SK-N-MC (cell line): ENCODE measurements at regions not wholly inside any gene's neighbourhood (a gene's known extent, or its start where the extent isn't known, plus 50 kb on each side); places are given as distances from the start of the nearest gene placed in this dataset.
"Not testable (repeated sequence)": the region's sequence is repeated elsewhere in the genome, so short reads cannot be mapped to it uniquely, and the experiment has no call there.

Source experiments
- DNase-seq: peaks from one replicate; pipeline ENCODE4 v3.0.0-alpha.2; 2011; ENCODE audit warnings: low read depth, low spot score
- H3K27ac ChIP-seq: fragments of 200-600 bp; sonication (generic); 2 replicates; pipeline ENCODE4 v1.5.1; 2016; ENCODE audit warnings: mixed run types
- H3K36me3 ChIP-seq: fragments of 200-600 bp; sonication (generic); 2 replicates; pipeline ENCODE4 v1.6.1; 2017; ENCODE audit warnings: antibody characterized with exemption, low read length, mixed read lengths; ENCODE audit not compliant: insufficient read depth
- H3K4me3 ChIP-seq: fragments of 200-600 bp; sonication (generic); 2 replicates; pipeline ENCODE4 v1.5.1; 2016
- H3K9ac ChIP-seq: fragments of 200-600 bp; sonication (generic); 2 replicates; pipeline ENCODE4 v1.8.0; 2017; ENCODE audit warnings: mixed run types, mixed read lengths; ENCODE audit not compliant: insufficient read length
- H3K9me3 ChIP-seq: fragments of 200-600 bp; sonication (generic); 2 replicates; pipeline ENCODE4 v1.6.1; 2017; ENCODE audit warnings: low read depth, mild to moderate bottlenecking, antibody characterized with exemption, low read length, moderate library complexity, mixed read lengths
- EZH2 ChIP-seq: fragments of 200-600 bp; sonication (generic); IDR thresholded peaks from one replicate; pipeline ENCODE4 v1.6.1; 2017; ENCODE audit warnings: antibody characterized with exemption
- FOXP2 ChIP-seq: optimal IDR thresholded peaks from 2 replicates; pipeline ENCODE3; 2011; ENCODE audit warnings: mild to moderate bottlenecking, moderate library complexity; ENCODE audit not compliant: insufficient read depth; ENCODE audit errors: extremely low read length, control extremely low read depth
- POLR2AphosphoS5 ChIP-seq: IDR thresholded peaks from 2 replicates; pipeline ENCODE4 v1.6.1; 2012; ENCODE audit warnings: mild to moderate bottlenecking, low read depth, low read length, borderline replicate concordance

DNA sequence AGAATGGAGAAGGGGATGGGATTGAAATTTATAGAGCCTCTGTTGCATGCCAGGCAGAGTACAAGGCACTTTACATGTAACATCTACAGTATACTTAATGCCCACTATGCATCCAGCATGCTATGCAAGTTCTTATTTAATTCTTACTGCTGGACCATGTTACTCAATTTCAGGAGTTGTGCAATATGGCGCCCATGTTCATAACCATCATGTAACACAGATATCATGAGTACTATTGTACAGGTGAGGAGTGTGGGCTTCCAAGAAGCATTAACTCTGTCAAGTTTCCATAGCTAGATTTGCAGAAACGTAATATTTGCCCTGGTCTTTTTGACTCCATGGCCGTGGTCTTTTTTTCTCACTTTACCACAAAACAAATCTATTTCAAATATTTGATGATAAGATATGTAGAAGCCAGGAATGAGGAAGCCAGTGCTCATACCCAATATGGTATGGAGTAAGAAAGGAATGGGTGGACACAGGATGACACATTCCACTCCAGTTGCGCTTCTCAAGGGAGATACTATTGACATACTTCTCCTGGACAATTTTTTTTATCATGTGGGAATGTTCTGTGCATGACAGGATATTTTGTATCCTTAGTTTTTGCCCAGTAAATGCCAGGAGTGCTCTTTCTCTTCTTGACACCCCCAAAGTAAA is 191.8 kb downstream of the C12orf75 start:
- Histone ChIP-seq H3K27ac (no peak overlapping the region), H3K9me3 (no peaks in the 10 kb centered on the region), H3K4me3 (no peak overlapping the region), H3K36me3 (no peaks in the 10 kb centered on the region), H3K9ac (no peak overlapping the region)
- TF ChIP-seq POLR2AphosphoS5 = no peak
- TF ChIP-seq FOXP2 = no peak
- no peak for TF ChIP-seq EZH2
- no peak for DNase-seq

- H3K36me3 ChIP-seq = no peaks in the 10 kb centered on the region
- no peaks in the 10 kb centered on the region for H3K9me3 ChIP-seq
- no peak overlapping the region for H3K27ac ChIP-seq
- no peak for DNase-seq
- no peak overlapping the region for H3K4me3 ChIP-seq
- TF ChIP-seq FOXP2 (no peak), EZH2 (no peak), POLR2AphosphoS5 (no peak)
- H3K9ac ChIP-seq = no peak overlapping the region
Measured at GRCh38 chr12:105523164-105524057, 192.9 kb downstream of the C12orf75 start.

- no peaks in the 10 kb centered on the region for H3K36me3 ChIP-seq
- no peaks in the 10 kb centered on the region for H3K9me3 ChIP-seq
- no peak overlapping the region for H3K9ac ChIP-seq
- TF ChIP-seq POLR2AphosphoS5 (no peak), FOXP2 (no peak), EZH2 (no peak)
- no peak overlapping the region for H3K27ac ChIP-seq
- no peak for DNase-seq
- H3K4me3 ChIP-seq = no peak overlapping the region
Measured at GRCh38 chr12:105524961-105525360, 194.5 kb downstream of the C12orf75 start.

- Histone ChIP-seq H3K9ac (no peak overlapping the region), H3K4me3 (no peak overlapping the region), H3K9me3 (no peaks in the 10 kb centered on the region), H3K27ac (no peak overlapping the region), H3K36me3 (no peaks in the 10 kb centered on the region)
- TF ChIP-seq POLR2AphosphoS5 (no peak), EZH2 (no peak), FOXP2 (no peak)
- DNase-seq = no peak
Measured at GRCh38 chr12:105534068-105534467, 203.6 kb downstream of the C12orf75 start.

GRCh38 chr12:105535033-105535432 is 204.5 kb downstream of the C12orf75 start:
- H3K9ac ChIP-seq, H3K9me3 ChIP-seq, DNase-seq, H3K27ac ChIP-seq, H3K4me3 ChIP-seq, H3K36me3 ChIP-seq: not testable (repeated sequence)

DNA sequence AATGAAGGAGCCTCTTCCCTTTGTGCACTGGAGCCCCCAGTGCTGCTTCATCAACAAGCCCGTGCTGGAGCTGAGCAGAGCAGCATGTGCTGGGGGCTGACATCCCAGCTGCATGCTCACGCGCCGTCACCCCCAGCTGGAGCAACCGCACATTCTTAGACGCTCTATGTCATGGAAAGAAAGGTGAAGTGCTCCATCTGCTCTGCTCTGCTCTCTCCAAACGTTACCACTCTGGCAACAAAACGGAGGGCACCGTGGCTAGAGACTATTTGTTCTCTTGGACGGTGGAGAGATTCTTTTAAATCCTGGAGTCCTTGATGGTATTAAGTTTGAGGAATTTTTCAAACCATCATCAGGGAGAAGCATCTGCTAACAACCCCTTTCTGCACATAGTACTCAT is 208.4 kb downstream of the C12orf75 start:
- H3K9me3 ChIP-seq = no peaks in the 10 kb centered on the region
- H3K9ac ChIP-seq = no peak overlapping the region
- no peak overlapping the region for H3K27ac ChIP-seq
- TF ChIP-seq POLR2AphosphoS5 (no peak), EZH2 (no peak), FOXP2 (no peak)
- no peak for DNase-seq
- no peaks in the 10 kb centered on the region for H3K36me3 ChIP-seq
- H3K4me3 ChIP-seq = no peak overlapping the region

GRCh38 chr12:105539735-105540134 is 209.2 kb downstream of the C12orf75 start:
- Histone ChIP-seq H3K36me3 (no peaks in the 10 kb centered on the region), H3K9ac (no peak overlapping the region), H3K4me3 (no peak overlapping the region), H3K9me3 (no peaks in the 10 kb centered on the region), H3K27ac (no peak overlapping the region)
- no peak for DNase-seq
- TF ChIP-seq EZH2 = no peak
- TF ChIP-seq FOXP2 = no peak
- TF ChIP-seq POLR2AphosphoS5 = no peak

GRCh38 chr12:105547786-105548185 is 217.3 kb downstream of the C12orf75 start:
- Histone ChIP-seq H3K4me3 (no peak overlapping the region), H3K27ac (no peak overlapping the region), H3K9me3 (no peaks in the 10 kb centered on the region), H3K36me3 (no peaks in the 10 kb centered on the region), H3K9ac (no peak overlapping the region)
- TF ChIP-seq FOXP2 (no peak), EZH2 (no peak), POLR2AphosphoS5 (no peak)
- no peak for DNase-seq

- H3K4me3 ChIP-seq = no peak overlapping the region
- DNase-seq = no peak
- no peaks in the 10 kb centered on the region for H3K36me3 ChIP-seq
- no peak for TF ChIP-seq EZH2
- no peak for TF ChIP-seq FOXP2
- no peak for TF ChIP-seq POLR2AphosphoS5
- no peak overlapping the region for H3K27ac ChIP-seq
- no peak overlapping the region for H3K9ac ChIP-seq
- H3K9me3 ChIP-seq = no peaks in the 10 kb centered on the region
Measured at GRCh38 chr12:105548626-105549025, 218.1 kb downstream of the C12orf75 start.
